ENCODE measurements at regions not wholly inside any gene's neighbourhood (a gene's known extent, or its start where the extent isn't known, plus 50 kb on each side); places are given as distances from the start of the nearest gene placed in this dataset.

DNA sequence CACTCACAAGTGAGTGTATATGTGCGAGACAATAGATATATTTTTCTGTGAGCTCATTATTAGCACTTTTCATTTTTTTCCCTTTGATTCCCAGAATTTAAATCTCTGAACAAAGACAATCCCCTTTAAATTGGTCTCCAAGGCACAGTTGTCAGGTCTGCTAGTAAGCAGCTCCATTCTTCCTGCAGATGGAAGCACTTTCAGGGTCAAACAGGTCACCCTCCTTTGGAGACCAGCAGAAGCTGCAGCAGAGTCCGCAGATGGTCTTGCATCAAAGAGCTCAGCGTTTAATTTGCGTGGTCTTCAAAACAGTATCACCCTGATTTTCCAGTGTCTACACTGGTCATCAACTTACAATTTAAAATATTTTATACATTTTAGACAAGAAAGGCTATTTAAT lies 543.8 kb downstream of the ARL4A start:
- Histone ChIP-seq H2AFZ (ENCODE audit: low read depth, low read length, severe bottlenecking) (no peak overlapping the region), H4K20me1 (ENCODE audit: low read depth, low read length) (no peaks in the 10 kb centered on the region), H3K79me2 (ENCODE audit: insufficient read depth, low read length) (no peaks in the 10 kb centered on the region), H3K9me3 (ENCODE audit: insufficient read depth, low read length) (no peaks in the 10 kb centered on the region), H3K36me3 (ENCODE audit: low read length) (no peaks in the 10 kb centered on the region), H3K9ac (ENCODE audit: low read length) (no peak overlapping the region), H3K9me2 (replicated peaks; ENCODE audit: insufficient read depth, low read length) (no peaks in the 10 kb centered on the region), H3K27me3 (ENCODE audit: low read length) (no peaks in the 10 kb centered on the region), H3K4me2 (ENCODE audit: low read depth, low read length, poor library complexity, severe bottlenecking) (no peak overlapping the region), H3F3A (ENCODE audit: insufficient read depth) (no peaks in the 10 kb centered on the region), H3K27ac (ENCODE audit: low read depth, low read length) (no peak overlapping the region), H3K4me3 (ENCODE audit: insufficient read depth, low read length, poor library complexity, severe bottlenecking) (no peak overlapping the region)
- no peak for TF ChIP-seq EZH2phosphoT487 (conservative IDR thresholded peaks at IDR 0.05; ENCODE audit: low read length)
- TF ChIP-seq, protein P1, sequence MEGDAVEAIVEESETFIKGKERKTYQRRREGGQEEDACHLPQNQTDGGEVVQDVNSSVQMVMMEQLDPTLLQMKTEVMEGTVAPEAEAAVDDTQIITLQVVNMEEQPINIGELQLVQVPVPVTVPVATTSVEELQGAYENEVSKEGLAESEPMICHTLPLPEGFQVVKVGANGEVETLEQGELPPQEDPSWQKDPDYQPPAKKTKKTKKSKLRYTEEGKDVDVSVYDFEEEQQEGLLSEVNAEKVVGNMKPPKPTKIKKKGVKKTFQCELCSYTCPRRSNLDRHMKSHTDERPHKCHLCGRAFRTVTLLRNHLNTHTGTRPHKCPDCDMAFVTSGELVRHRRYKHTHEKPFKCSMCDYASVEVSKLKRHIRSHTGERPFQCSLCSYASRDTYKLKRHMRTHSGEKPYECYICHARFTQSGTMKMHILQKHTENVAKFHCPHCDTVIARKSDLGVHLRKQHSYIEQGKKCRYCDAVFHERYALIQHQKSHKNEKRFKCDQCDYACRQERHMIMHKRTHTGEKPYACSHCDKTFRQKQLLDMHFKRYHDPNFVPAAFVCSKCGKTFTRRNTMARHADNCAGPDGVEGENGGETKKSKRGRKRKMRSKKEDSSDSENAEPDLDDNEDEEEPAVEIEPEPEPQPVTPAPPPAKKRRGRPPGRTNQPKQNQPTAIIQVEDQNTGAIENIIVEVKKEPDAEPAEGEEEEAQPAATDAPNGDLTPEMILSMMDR (IDR thresholded peaks at IDR 0.05; ENCODE audit: insufficient read depth, low read length, poor library complexity, severe bottlenecking): no peak

DNA sequence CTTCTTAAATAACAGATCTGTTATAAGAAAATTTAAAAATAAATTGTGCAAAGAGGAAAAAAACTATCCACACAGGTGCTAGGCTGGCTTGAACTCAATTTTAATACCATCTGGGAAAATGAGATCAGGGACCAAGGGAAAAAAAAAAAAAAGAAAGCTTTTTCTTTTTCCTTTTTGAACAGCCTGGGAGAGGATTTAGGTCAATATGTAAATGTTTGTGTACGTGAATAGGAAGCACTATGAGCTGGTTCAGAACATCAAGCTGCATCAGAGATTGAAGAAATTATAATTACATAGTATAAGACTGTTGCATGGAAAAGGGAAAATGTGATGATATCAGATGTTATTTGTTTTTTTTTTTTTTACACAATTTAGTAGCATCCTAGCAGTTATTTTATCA lies 548.0 kb downstream of the ARL4A start:
- no peaks in the 10 kb centered on the region for H3K9me2 ChIP-seq (replicated peaks; ENCODE audit: insufficient read depth, low read length)
- no peaks in the 10 kb centered on the region for H3K27me3 ChIP-seq (ENCODE audit: low read length)
- H3K36me3 ChIP-seq (ENCODE audit: low read length): no peaks in the 10 kb centered on the region
- H3K79me2 ChIP-seq (ENCODE audit: insufficient read depth, low read length): no peaks in the 10 kb centered on the region
- no peak overlapping the region for H3K4me2 ChIP-seq (ENCODE audit: low read depth, low read length, poor library complexity, severe bottlenecking)
- no peaks in the 10 kb centered on the region for H3K9me3 ChIP-seq (ENCODE audit: insufficient read depth, low read length)
- no peaks in the 10 kb centered on the region for H3F3A ChIP-seq (ENCODE audit: insufficient read depth)
- no peak overlapping the region for H3K27ac ChIP-seq (ENCODE audit: low read depth, low read length)
- TF ChIP-seq EZH2phosphoT487 (conservative IDR thresholded peaks at IDR 0.05; ENCODE audit: low read length): no peak
- TF ChIP-seq, protein P1 (IDR thresholded peaks at IDR 0.05; ENCODE audit: insufficient read depth, low read length, poor library complexity, severe bottlenecking): no peak
- H2AFZ ChIP-seq (ENCODE audit: low read depth, low read length, severe bottlenecking): no peak overlapping the region
- no peaks in the 10 kb centered on the region for H4K20me1 ChIP-seq (ENCODE audit: low read depth, low read length)
- H3K9ac ChIP-seq (ENCODE audit: low read length): no peak overlapping the region
- no peak overlapping the region for H3K4me3 ChIP-seq (ENCODE audit: insufficient read depth, low read length, poor library complexity, severe bottlenecking)

DNA sequence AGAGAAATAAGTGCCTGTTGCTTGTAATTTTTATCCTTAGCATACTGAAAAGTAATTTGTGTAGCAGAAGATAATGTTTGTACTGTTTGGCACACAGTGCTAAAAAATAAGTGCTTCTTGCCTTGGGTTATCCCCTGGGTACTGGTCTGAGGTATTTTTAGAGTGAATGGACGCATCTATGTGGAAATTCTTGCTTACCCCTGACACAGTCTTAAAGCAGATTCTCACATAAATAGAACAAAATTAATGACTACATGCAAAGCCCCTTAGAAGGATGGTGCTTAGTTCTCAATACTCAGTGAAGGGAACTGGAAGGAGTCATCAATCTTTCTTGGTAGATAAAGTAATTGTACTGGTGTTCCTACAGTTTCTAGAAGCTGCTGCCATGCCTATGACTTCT lies 548.6 kb downstream of the ARL4A start:
- no peak overlapping the region for H3K27ac ChIP-seq (ENCODE audit: low read depth, low read length)
- no peaks in the 10 kb centered on the region for H3K36me3 ChIP-seq (ENCODE audit: low read length)
- no peaks in the 10 kb centered on the region for H3F3A ChIP-seq (ENCODE audit: insufficient read depth)
- H3K4me2 ChIP-seq (ENCODE audit: low read depth, low read length, poor library complexity, severe bottlenecking): no peak overlapping the region
- TF ChIP-seq, protein P1 (IDR thresholded peaks at IDR 0.05; ENCODE audit: insufficient read depth, low read length, poor library complexity, severe bottlenecking): no peak
- no peak for TF ChIP-seq EZH2phosphoT487 (conservative IDR thresholded peaks at IDR 0.05; ENCODE audit: low read length)
- H3K27me3 ChIP-seq (ENCODE audit: low read length): no peaks in the 10 kb centered on the region
- no peaks in the 10 kb centered on the region for H3K79me2 ChIP-seq (ENCODE audit: insufficient read depth, low read length)
- H3K9me2 ChIP-seq (replicated peaks; ENCODE audit: insufficient read depth, low read length): no peaks in the 10 kb centered on the region
- H4K20me1 ChIP-seq (ENCODE audit: low read depth, low read length): no peaks in the 10 kb centered on the region
- no peak overlapping the region for H3K4me3 ChIP-seq (ENCODE audit: insufficient read depth, low read length, poor library complexity, severe bottlenecking)
- H2AFZ ChIP-seq (ENCODE audit: low read depth, low read length, severe bottlenecking): no peak overlapping the region
- no peaks in the 10 kb centered on the region for H3K9me3 ChIP-seq (ENCODE audit: insufficient read depth, low read length)
- H3K9ac ChIP-seq (ENCODE audit: low read length): no peak overlapping the region

All from SU-DHL-6 (cell line).